ENCODE measurements at regions not wholly inside any gene's neighbourhood (a gene's known extent, or its start where the extent isn't known, plus 50 kb on each side); places are given as distances from the start of the nearest gene placed in this dataset.

- no peaks in the 10 kb centered on the region for H3K4me1 Mint-ChIP-seq
- no peak overlapping the region for H3K4me3 Mint-ChIP-seq
- DNase-seq = no peak
- no peaks in the 10 kb centered on the region for H3K36me3 Mint-ChIP-seq
- peaks cover 0 to 8% (median 4%) of the 10 kb centered on the region in 3 donors for H3K27me3 Mint-ChIP-seq (ENCODE audit: low read depth in 3 of 3)
- peaks cover 0 to 7% (median 2%) of the 10 kb centered on the region in 6 donors for H3K9me3 Mint-ChIP-seq
- no peak overlapping the region for H3K27ac Mint-ChIP-seq
Observed at GRCh38 chr16:51755039-51755501, 604.0 kb upstream of the SALL1 start.

GRCh38 chr16:51753467-51754127 is 602.5 kb upstream of the SALL1 start:
- no peaks in the 10 kb centered on the region for H3K36me3 Mint-ChIP-seq
- H3K27ac Mint-ChIP-seq = no peak overlapping the region
- H3K27me3 Mint-ChIP-seq (ENCODE audit: low read depth in 3 of 3) = peaks cover 2 to 5% (median 4%) of the 10 kb centered on the region in 3 donors
- no peak overlapping the region for H3K4me3 Mint-ChIP-seq
- DNase-seq = no peak
- no peaks in the 10 kb centered on the region for H3K4me1 Mint-ChIP-seq
- peaks cover 0 to 9% (median 2%) of the 10 kb centered on the region in 6 donors for H3K9me3 Mint-ChIP-seq

GRCh38 chr16:51752438-51752995 is 601.4 kb upstream of the SALL1 start:
- no peaks in the 10 kb centered on the region for H3K36me3 Mint-ChIP-seq
- H3K4me1 Mint-ChIP-seq = no peaks in the 10 kb centered on the region
- no peak overlapping the region for H3K4me3 Mint-ChIP-seq
- DNase-seq = no peak
- H3K27me3 Mint-ChIP-seq (ENCODE audit: low read depth in 3 of 3) = peaks cover 2 to 4% (median 3%) of the 10 kb centered on the region in 3 donors
- H3K9me3 Mint-ChIP-seq = peaks cover 0 to 20% (median 4%) of the 10 kb centered on the region in 6 donors
- H3K27ac Mint-ChIP-seq = no peak overlapping the region

- H3K4me1 Mint-ChIP-seq = no peaks in the 10 kb centered on the region
- no peak overlapping the region for H3K27ac Mint-ChIP-seq
- H3K9me3 Mint-ChIP-seq = peaks cover 3 to 21% (median 7%) of the 10 kb centered on the region in 6 donors
- H3K36me3 Mint-ChIP-seq = no peaks in the 10 kb centered on the region
- peaks cover 2 to 3% (median 3%) of the 10 kb centered on the region in 3 donors for H3K27me3 Mint-ChIP-seq (ENCODE audit: low read depth in 3 of 3)
- H3K4me3 Mint-ChIP-seq = no peak overlapping the region
- DNase-seq = no peak
Observed at GRCh38 chr16:51747329-51747728, 596.3 kb upstream of the SALL1 start.

- H3K27me3 Mint-ChIP-seq (ENCODE audit: low read depth in 3 of 3) = no peaks in the 10 kb centered on the region
- H3K27ac Mint-ChIP-seq = no peak overlapping the region
- H3K9me3 Mint-ChIP-seq = peaks cover 0 to 22% (median 7%) of the 10 kb centered on the region in 6 donors
- DNase-seq = no peak
- H3K4me3 Mint-ChIP-seq = no peak overlapping the region
- no peaks in the 10 kb centered on the region for H3K4me1 Mint-ChIP-seq
- no peaks in the 10 kb centered on the region for H3K36me3 Mint-ChIP-seq
Observed at GRCh38 chr16:51734220-51734619, 583.1 kb upstream of the SALL1 start.

GRCh38 chr16:51733181-51733580 is 582.1 kb upstream of the SALL1 start:
- Mint-ChIP-seq H3K9me3 (peaks cover 0 to 16% (median 5%) of the 10 kb centered on the region in 6 donors), H3K36me3 (no peaks in the 10 kb centered on the region), H3K4me3 (no peak overlapping the region), H3K27ac (no peak overlapping the region), H3K4me1 (no peaks in the 10 kb centered on the region), H3K27me3 (ENCODE audit: low read depth in 3 of 3) (no peaks in the 10 kb centered on the region)
- DNase-seq = no peak

GRCh38 chr16:51731160-51731559 is 580.1 kb upstream of the SALL1 start:
- no peaks in the 10 kb centered on the region for H3K36me3 Mint-ChIP-seq
- DNase-seq = no peak
- H3K27me3 Mint-ChIP-seq (ENCODE audit: low read depth in 3 of 3) = no peaks in the 10 kb centered on the region
- H3K9me3 Mint-ChIP-seq = peaks cover 0 to 20% (median 5%) of the 10 kb centered on the region in 6 donors
- H3K4me1 Mint-ChIP-seq = no peaks in the 10 kb centered on the region
- no peak overlapping the region for H3K4me3 Mint-ChIP-seq
- no peak overlapping the region for H3K27ac Mint-ChIP-seq

GRCh38 chr16:51723036-51723724 is 572.1 kb upstream of the SALL1 start:
- peaks cover 6 to 40% (median 12%) of the 10 kb centered on the region in 6 donors for H3K9me3 Mint-ChIP-seq
- no peaks in the 10 kb centered on the region for H3K4me1 Mint-ChIP-seq
- no peak overlapping the region for H3K27ac Mint-ChIP-seq
- H3K27me3 Mint-ChIP-seq (ENCODE audit: low read depth in 3 of 3) = peaks cover 0 to 2% (median 0%) of the 10 kb centered on the region in 3 donors
- no peak overlapping the region for H3K4me3 Mint-ChIP-seq
- no peak for DNase-seq
- no peaks in the 10 kb centered on the region for H3K36me3 Mint-ChIP-seq

GRCh38 chr16:51722467-51722866 is 571.4 kb upstream of the SALL1 start:
- DNase-seq = no peak
- Mint-ChIP-seq H3K27me3 (ENCODE audit: low read depth in 3 of 3) (peaks cover 0 to 2% (median 0%) of the 10 kb centered on the region in 3 donors), H3K36me3 (no peaks in the 10 kb centered on the region), H3K27ac (no peak overlapping the region), H3K4me3 (no peak overlapping the region), H3K4me1 (no peaks in the 10 kb centered on the region), H3K9me3 (peaks cover 6 to 47% (median 13%) of the 10 kb centered on the region in 6 donors)

GRCh38 chr16:51719376-51719775 is 568.3 kb upstream of the SALL1 start:
- Mint-ChIP-seq H3K4me1 (no peaks in the 10 kb centered on the region), H3K27ac (no peak overlapping the region), H3K4me3 (no peak overlapping the region), H3K9me3 (peaks cover 6 to 42% (median 12%) of the 10 kb centered on the region in 6 donors), H3K36me3 (no peaks in the 10 kb centered on the region), H3K27me3 (ENCODE audit: low read depth in 3 of 3) (peaks cover 0 to 2% (median 0%) of the 10 kb centered on the region in 3 donors)
- DNase-seq = no peak

- Mint-ChIP-seq H3K4me3 (no peak overlapping the region), H3K27ac (no peak overlapping the region), H3K27me3 (ENCODE audit: low read depth in 3 of 3) (no peaks in the 10 kb centered on the region), H3K4me1 (no peaks in the 10 kb centered on the region), H3K9me3 (peaks cover 3 to 38% (median 11%) of the 10 kb centered on the region in 6 donors), H3K36me3 (no peaks in the 10 kb centered on the region)
- DNase-seq = no peak
Observed at GRCh38 chr16:51716195-51716594, 565.1 kb upstream of the SALL1 start.

GRCh38 chr16:51713502-51713901 is 562.4 kb upstream of the SALL1 start:
- H3K27ac Mint-ChIP-seq = no peak overlapping the region
- no peak overlapping the region for H3K4me3 Mint-ChIP-seq
- H3K27me3 Mint-ChIP-seq (ENCODE audit: low read depth in 3 of 3) = no peaks in the 10 kb centered on the region
- H3K36me3 Mint-ChIP-seq = no peaks in the 10 kb centered on the region
- no peak for DNase-seq
- peaks cover 2 to 40% (median 10%) of the 10 kb centered on the region in 6 donors for H3K9me3 Mint-ChIP-seq
- H3K4me1 Mint-ChIP-seq = no peaks in the 10 kb centered on the region

- peaks cover 6 to 41% (median 16%) of the 10 kb centered on the region in 6 donors for H3K9me3 Mint-ChIP-seq
- no peak for DNase-seq
- H3K36me3 Mint-ChIP-seq = peaks cover 0 to 4% (median 0%) of the 10 kb centered on the region in 3 donors
- H3K4me3 Mint-ChIP-seq = no peak overlapping the region
- H3K27ac Mint-ChIP-seq = no peak overlapping the region
- H3K4me1 Mint-ChIP-seq = no peaks in the 10 kb centered on the region
- no peaks in the 10 kb centered on the region for H3K27me3 Mint-ChIP-seq (ENCODE audit: low read depth in 3 of 3)
Observed at GRCh38 chr16:51710905-51711563, 560.0 kb upstream of the SALL1 start.

- H3K27me3 Mint-ChIP-seq (ENCODE audit: low read depth in 3 of 3) = no peaks in the 10 kb centered on the region
- H3K4me1 Mint-ChIP-seq = no peaks in the 10 kb centered on the region
Observed at GRCh38 chr16:51710186-51710585, 559.1 kb upstream of the SALL1 start.

More at GRCh38 chr16:51710186-51710585, 559.1 kb upstream of the SALL1 start:
- Mint-ChIP-seq H3K27ac (no peak overlapping the region), H3K4me3 (no peak overlapping the region), H3K9me3 (peaks cover 6 to 41% (median 15%) of the 10 kb centered on the region in 6 donors), H3K36me3 (peaks cover 0 to 4% (median 0%) of the 10 kb centered on the region in 3 donors)
- DNase-seq = no peak

Measured in immature natural killer cell (primary cell).